SK-N-SH treated with all-trans-retinoic acid at 6 μM for 48 hours (cell line): ENCODE measurements at regions not wholly inside any gene's neighbourhood (a gene's known extent, or its start where the extent isn't known, plus 50 kb on each side); places are given as distances from the start of the nearest gene placed in this dataset.

Experiments used
- ATAC-seq: fragments of 200-7000 bp; cut with Tn5 transposase; 3 replicates; pipeline ENCODE4 v1.9.1; 2020; ENCODE audit warnings: mild to moderate bottlenecking, moderate library complexity
- ARNTL ChIP-seq: fragments of 450-650 bp; formaldehyde crosslinking; IDR thresholded peaks from 2 replicates; pipeline ENCODE4 v1.5.0; 2020; ENCODE audit warnings: low read depth, mild to moderate bottlenecking, moderate library complexity, borderline replicate concordance
- BACH2 ChIP-seq: fragments of 250-450 bp; sonication (Bioruptor Pico); IDR thresholded peaks from 2 replicates; pipeline ENCODE4 v1.9.0; 2021; ENCODE audit warnings: mild to moderate bottlenecking, borderline replicate concordance
- CSDC2 ChIP-seq: fragments of 250-450 bp; sonication (Bioruptor Pico); IDR thresholded peaks from 2 replicates; pipeline ENCODE4 v1.5.0; 2020; ENCODE audit warnings: mild to moderate bottlenecking, moderate library complexity
- ESRRG ChIP-seq: fragments of 250-450 bp; sonication (Bioruptor Pico); IDR thresholded peaks from 2 replicates; pipeline ENCODE4 v1.6.1; 2021; ENCODE audit warnings: mild to moderate bottlenecking
- GLIS3 ChIP-seq: fragments of 250-450 bp; sonication (Bioruptor Pico); IDR thresholded peaks from 2 replicates; pipeline ENCODE4 v1.5.0; 2020; ENCODE audit warnings: mild to moderate bottlenecking, moderate library complexity
- ISL1 ChIP-seq: fragments of 250-450 bp; sonication (Bioruptor Pico); IDR thresholded peaks from 2 replicates; pipeline ENCODE4 v2.1.2; 2022; ENCODE audit warnings: mild to moderate bottlenecking, moderate library complexity
- OSR1 ChIP-seq: fragments of 250-450 bp; sonication (Bioruptor Pico); IDR thresholded peaks from 2 replicates; pipeline ENCODE4 v1.8.0; 2022; ENCODE audit warnings: moderate library complexity, mild to moderate bottlenecking, inconsistent platforms
- PPARA ChIP-seq: fragments of 250-450 bp; sonication (Bioruptor Pico); IDR thresholded peaks from 2 replicates; pipeline ENCODE4 v1.5.0; 2020; ENCODE audit warnings: mild to moderate bottlenecking, borderline replicate concordance
- RARB ChIP-seq: fragments of 250-450 bp; sonication (Bioruptor Pico); IDR thresholded peaks from 2 replicates; pipeline ENCODE4 v1.8.0; 2021; ENCODE audit warnings: mild to moderate bottlenecking, moderate library complexity
- SNAI2 ChIP-seq: fragments of 250-450 bp; sonication (Bioruptor Pico); IDR thresholded peaks from 2 replicates; pipeline ENCODE4 v1.5.0; 2020; ENCODE audit warnings: mild to moderate bottlenecking, moderate library complexity
- TCF4 ChIP-seq: fragments of 250-450 bp; sonication (Bioruptor Pico); IDR thresholded peaks from 2 replicates; pipeline ENCODE4 v1.8.0; 2021; ENCODE audit warnings: mild to moderate bottlenecking, moderate library complexity, borderline replicate concordance
- TOX ChIP-seq: fragments of 250-450 bp; sonication (Bioruptor Pico); IDR thresholded peaks from 2 replicates; pipeline ENCODE4 v1.8.0; 2021; ENCODE audit warnings: mild to moderate bottlenecking, moderate library complexity, borderline replicate concordance
- ZC3H10 ChIP-seq: fragments of 250-450 bp; sonication (Bioruptor Pico); IDR thresholded peaks from 2 replicates; pipeline ENCODE4 v1.5.1; 2021; ENCODE audit warnings: mild to moderate bottlenecking, moderate library complexity
- ZFP3 ChIP-seq: fragments of 250-450 bp; sonication (Bioruptor Pico); IDR thresholded peaks from 2 replicates; pipeline ENCODE4 v1.5.0; 2020; ENCODE audit warnings: mild to moderate bottlenecking, moderate library complexity
- ZFP30 ChIP-seq: fragments of 450-650 bp; formaldehyde crosslinking; IDR thresholded peaks from 2 replicates; pipeline ENCODE4 v1.5.0; 2022; ENCODE audit warnings: mild to moderate bottlenecking, moderate library complexity
- ZNF565 ChIP-seq: fragments of 450-650 bp; formaldehyde crosslinking; conservative IDR thresholded peaks from 2 replicates; pipeline ENCODE4 v1.5.0; 2020; ENCODE audit warnings: low read depth, mild to moderate bottlenecking, moderate library complexity
- ZNF70 ChIP-seq: fragments of 450-650 bp; formaldehyde crosslinking; IDR thresholded peaks from 2 replicates; pipeline ENCODE4 v1.5.0; 2020; ENCODE audit warnings: mild to moderate bottlenecking, moderate library complexity
- ZNF8 ChIP-seq: fragments of 450-650 bp; formaldehyde crosslinking; IDR thresholded peaks from 2 replicates; pipeline ENCODE4 v1.5.0; 2020; ENCODE audit warnings: mild to moderate bottlenecking, moderate library complexity
- TF ChIP-seq, protein P1 (sequence below): fragments of 250-450 bp; sonication (Bioruptor Pico); IDR thresholded peaks from 2 replicates; pipeline ENCODE4 v1.8.0; 2020; ENCODE audit warnings: mild to moderate bottlenecking, moderate library complexity, borderline replicate concordance
- TF ChIP-seq, protein P2 (sequence below): fragments of 250-450 bp; sonication (Bioruptor Pico); IDR thresholded peaks from 2 replicates; pipeline ENCODE4 v1.8.0; 2021; ENCODE audit warnings: low read depth, mild to moderate bottlenecking, moderate library complexity, borderline replicate concordance
- TF ChIP-seq, protein P3 (sequence below): fragments of 250-450 bp; sonication (Bioruptor Pico); IDR thresholded peaks from 2 replicates; pipeline ENCODE4 v1.5.1; 2021; ENCODE audit warnings: mild to moderate bottlenecking, moderate library complexity
- TF ChIP-seq, protein P4 (sequence below): fragments of 250-450 bp; sonication (Bioruptor Pico); IDR thresholded peaks from 2 replicates; pipeline ENCODE4 v1.5.1; 2020; ENCODE audit warnings: low read depth, mild to moderate bottlenecking, moderate library complexity
- TF ChIP-seq, protein P5 (sequence below): fragments of 250-450 bp; sonication (Bioruptor Pico); IDR thresholded peaks from 2 replicates; pipeline ENCODE4 v1.5.0; 2020; ENCODE audit warnings: mild to moderate bottlenecking, moderate library complexity

DNA sequence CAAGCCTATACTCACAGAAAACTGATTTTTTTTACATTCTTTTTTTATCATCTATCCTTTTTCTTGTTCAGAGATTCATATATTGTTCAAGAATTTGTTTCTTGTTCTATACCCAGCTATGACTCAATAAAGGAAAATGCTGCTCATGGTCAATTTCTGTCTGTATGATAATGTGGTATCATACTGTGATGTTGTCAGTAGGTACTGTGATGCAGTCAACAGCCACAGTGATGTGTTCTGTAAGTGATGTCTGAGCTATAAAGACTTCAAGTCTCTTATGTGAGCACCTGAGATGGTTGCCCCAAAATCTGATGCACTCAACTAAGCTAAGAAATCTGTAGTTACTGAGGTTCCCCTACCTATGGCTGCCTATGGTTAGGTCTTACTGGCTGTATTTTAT is 294.2 kb upstream of the GRIN3A start:
- TF ChIP-seq RARB (CRISPR knock-in tag) (no peak), ZFP3 (CRISPR knock-in tag) (no peak), ZC3H10 (CRISPR knock-in tag) (no peak), TCF4 (no peak), OSR1 (CRISPR knock-in tag) (no peak), ZFP30 (CRISPR knock-in tag) (no peak), ISL1 (CRISPR knock-in tag) (no peak), PPARA (no peak), ZNF565 (CRISPR knock-in tag) (no peak), GLIS3 (no peak), ZNF8 (CRISPR knock-in tag) (no peak), ARNTL (CRISPR knock-in tag) (no peak), SNAI2 (CRISPR knock-in tag) (no peak), CSDC2 (no peak), TOX (CRISPR knock-in tag) (no peak), ZNF70 (CRISPR knock-in tag) (no peak)
- TF ChIP-seq, protein P1, sequence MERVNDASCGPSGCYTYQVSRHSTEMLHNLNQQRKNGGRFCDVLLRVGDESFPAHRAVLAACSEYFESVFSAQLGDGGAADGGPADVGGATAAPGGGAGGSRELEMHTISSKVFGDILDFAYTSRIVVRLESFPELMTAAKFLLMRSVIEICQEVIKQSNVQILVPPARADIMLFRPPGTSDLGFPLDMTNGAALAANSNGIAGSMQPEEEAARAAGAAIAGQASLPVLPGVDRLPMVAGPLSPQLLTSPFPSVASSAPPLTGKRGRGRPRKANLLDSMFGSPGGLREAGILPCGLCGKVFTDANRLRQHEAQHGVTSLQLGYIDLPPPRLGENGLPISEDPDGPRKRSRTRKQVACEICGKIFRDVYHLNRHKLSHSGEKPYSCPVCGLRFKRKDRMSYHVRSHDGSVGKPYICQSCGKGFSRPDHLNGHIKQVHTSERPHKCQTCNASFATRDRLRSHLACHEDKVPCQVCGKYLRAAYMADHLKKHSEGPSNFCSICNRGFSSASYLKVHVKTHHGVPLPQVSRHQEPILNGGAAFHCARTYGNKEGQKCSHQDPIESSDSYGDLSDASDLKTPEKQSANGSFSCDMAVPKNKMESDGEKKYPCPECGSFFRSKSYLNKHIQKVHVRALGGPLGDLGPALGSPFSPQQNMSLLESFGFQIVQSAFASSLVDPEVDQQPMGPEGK (CRISPR knock-in tag): no peak
- TF ChIP-seq, protein P2, sequence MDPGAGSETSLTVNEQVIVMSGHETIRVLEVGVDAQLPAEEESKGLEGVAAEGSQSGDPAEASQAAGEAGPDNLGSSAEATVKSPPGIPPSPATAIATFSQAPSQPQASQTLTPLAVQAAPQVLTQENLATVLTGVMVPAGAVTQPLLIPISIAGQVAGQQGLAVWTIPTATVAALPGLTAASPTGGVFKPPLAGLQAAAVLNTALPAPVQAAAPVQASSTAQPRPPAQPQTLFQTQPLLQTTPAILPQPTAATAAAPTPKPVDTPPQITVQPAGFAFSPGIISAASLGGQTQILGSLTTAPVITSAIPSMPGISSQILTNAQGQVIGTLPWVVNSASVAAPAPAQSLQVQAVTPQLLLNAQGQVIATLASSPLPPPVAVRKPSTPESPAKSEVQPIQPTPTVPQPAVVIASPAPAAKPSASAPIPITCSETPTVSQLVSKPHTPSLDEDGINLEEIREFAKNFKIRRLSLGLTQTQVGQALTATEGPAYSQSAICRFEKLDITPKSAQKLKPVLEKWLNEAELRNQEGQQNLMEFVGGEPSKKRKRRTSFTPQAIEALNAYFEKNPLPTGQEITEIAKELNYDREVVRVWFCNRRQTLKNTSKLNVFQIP: no peak
- TF ChIP-seq, protein P3, sequence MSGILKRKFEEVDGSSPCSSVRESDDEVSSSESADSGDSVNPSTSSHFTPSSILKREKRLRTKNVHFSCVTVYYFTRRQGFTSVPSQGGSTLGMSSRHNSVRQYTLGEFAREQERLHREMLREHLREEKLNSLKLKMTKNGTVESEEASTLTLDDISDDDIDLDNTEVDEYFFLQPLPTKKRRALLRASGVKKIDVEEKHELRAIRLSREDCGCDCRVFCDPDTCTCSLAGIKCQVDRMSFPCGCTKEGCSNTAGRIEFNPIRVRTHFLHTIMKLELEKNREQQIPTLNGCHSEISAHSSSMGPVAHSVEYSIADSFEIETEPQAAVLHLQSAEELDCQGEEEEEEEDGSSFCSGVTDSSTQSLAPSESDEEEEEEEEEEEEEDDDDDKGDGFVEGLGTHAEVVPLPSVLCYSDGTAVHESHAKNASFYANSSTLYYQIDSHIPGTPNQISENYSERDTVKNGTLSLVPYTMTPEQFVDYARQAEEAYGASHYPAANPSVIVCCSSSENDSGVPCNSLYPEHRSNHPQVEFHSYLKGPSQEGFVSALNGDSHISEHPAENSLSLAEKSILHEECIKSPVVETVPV (CRISPR knock-in tag): no peak

DNA sequence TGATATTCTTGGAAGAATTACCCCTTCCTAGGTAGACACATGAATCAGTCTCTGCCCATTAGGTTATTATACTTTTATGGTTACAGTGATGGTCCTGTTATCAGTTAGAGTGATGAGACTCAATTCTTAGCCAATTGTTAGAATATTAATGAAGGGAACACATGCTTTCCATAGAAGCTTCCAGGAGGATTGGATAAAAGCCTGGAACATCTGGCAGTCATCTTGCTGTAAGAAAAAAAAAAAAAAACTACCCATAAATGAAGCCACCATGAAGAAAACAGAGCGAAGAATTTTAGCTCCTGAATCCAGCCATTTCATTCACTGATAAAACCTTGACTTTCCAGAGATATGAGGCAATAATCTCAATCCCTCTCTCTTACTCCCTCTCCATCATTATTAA is 262.5 kb upstream of the GRIN3A start:
- TF ChIP-seq OSR1 (CRISPR knock-in tag): no peak
- TF ChIP-seq ZFP3 (CRISPR knock-in tag): no peak
- TF ChIP-seq RARB (CRISPR knock-in tag): no peak
- TF ChIP-seq GLIS3: no peak
- no peak for TF ChIP-seq ZC3H10 (CRISPR knock-in tag)
- no peak for TF ChIP-seq ZNF565 (CRISPR knock-in tag)
- TF ChIP-seq ZFP30 (CRISPR knock-in tag): no peak
- no peak for TF ChIP-seq ISL1 (CRISPR knock-in tag)
- TF ChIP-seq, protein P4, sequence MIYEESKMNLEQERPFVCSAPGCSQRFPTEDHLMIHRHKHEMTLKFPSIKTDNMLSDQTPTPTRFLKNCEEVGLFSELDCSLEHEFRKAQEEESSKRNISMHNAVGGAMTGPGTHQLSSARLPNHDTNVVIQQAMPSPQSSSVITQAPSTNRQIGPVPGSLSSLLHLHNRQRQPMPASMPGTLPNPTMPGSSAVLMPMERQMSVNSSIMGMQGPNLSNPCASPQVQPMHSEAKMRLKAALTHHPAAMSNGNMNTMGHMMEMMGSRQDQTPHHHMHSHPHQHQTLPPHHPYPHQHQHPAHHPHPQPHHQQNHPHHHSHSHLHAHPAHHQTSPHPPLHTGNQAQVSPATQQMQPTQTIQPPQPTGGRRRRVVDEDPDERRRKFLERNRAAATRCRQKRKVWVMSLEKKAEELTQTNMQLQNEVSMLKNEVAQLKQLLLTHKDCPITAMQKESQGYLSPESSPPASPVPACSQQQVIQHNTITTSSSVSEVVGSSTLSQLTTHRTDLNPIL (CRISPR knock-in tag): no peak
- TF ChIP-seq BACH2: no peak
- no peak for TF ChIP-seq SNAI2 (CRISPR knock-in tag)
- TF ChIP-seq ESRRG (CRISPR knock-in tag): no peak
- TF ChIP-seq TCF4: no peak
- TF ChIP-seq, protein P5, sequence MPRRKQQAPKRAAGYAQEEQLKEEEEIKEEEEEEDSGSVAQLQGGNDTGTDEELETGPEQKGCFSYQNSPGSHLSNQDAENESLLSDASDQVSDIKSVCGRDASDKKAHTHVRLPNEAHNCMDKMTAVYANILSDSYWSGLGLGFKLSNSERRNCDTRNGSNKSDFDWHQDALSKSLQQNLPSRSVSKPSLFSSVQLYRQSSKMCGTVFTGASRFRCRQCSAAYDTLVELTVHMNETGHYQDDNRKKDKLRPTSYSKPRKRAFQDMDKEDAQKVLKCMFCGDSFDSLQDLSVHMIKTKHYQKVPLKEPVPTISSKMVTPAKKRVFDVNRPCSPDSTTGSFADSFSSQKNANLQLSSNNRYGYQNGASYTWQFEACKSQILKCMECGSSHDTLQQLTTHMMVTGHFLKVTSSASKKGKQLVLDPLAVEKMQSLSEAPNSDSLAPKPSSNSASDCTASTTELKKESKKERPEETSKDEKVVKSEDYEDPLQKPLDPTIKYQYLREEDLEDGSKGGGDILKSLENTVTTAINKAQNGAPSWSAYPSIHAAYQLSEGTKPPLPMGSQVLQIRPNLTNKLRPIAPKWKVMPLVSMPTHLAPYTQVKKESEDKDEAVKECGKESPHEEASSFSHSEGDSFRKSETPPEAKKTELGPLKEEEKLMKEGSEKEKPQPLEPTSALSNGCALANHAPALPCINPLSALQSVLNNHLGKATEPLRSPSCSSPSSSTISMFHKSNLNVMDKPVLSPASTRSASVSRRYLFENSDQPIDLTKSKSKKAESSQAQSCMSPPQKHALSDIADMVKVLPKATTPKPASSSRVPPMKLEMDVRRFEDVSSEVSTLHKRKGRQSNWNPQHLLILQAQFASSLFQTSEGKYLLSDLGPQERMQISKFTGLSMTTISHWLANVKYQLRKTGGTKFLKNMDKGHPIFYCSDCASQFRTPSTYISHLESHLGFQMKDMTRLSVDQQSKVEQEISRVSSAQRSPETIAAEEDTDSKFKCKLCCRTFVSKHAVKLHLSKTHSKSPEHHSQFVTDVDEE (CRISPR knock-in tag): no peak
- no peak for TF ChIP-seq ZNF8 (CRISPR knock-in tag)
- TF ChIP-seq, protein P3 (CRISPR knock-in tag): no peak
- TF ChIP-seq ZNF70 (CRISPR knock-in tag): no peak
- no peak for TF ChIP-seq PPARA
- ATAC-seq: no peak

More for the DNA sequence above, 294.2 kb upstream of the GRIN3A start:
- ATAC-seq: no peak
